GM12801 (cell line): ENCODE measurements at regions not wholly inside any gene's neighbourhood (a gene's known extent, or its start where the extent isn't known, plus 50 kb on each side); places are given as distances from the start of the nearest gene placed in this dataset.

Experiments
- TF ChIP-seq, protein P1 (sequence below): IDR thresholded peaks from one replicate; pipeline ENCODE4 v1.5.1; 2011; ENCODE audit warnings: control low read depth; ENCODE audit not compliant: insufficient read length; ENCODE audit errors: extremely low read depth

DNA sequence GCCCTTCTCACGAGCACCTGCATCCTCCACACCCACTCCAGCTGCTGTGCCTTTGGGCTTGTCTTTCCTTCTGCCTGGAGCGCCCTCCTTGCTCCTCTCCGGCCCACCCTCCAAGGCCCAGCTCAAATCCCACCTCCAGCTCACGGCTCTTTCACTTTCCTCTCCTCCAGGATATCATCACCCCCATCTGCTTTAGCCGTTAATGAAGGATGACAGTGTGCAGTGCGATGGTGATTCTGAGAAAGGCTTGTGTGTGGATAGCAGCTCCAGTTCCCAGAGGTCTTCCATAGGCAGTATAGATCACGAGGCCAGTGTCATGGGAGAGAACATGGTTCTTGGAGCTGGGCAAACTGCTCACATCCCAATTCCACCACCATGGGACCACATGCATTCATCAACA, 237.4 kb downstream of the TLE3 start:
- TF ChIP-seq, protein P1, sequence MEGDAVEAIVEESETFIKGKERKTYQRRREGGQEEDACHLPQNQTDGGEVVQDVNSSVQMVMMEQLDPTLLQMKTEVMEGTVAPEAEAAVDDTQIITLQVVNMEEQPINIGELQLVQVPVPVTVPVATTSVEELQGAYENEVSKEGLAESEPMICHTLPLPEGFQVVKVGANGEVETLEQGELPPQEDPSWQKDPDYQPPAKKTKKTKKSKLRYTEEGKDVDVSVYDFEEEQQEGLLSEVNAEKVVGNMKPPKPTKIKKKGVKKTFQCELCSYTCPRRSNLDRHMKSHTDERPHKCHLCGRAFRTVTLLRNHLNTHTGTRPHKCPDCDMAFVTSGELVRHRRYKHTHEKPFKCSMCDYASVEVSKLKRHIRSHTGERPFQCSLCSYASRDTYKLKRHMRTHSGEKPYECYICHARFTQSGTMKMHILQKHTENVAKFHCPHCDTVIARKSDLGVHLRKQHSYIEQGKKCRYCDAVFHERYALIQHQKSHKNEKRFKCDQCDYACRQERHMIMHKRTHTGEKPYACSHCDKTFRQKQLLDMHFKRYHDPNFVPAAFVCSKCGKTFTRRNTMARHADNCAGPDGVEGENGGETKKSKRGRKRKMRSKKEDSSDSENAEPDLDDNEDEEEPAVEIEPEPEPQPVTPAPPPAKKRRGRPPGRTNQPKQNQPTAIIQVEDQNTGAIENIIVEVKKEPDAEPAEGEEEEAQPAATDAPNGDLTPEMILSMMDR, result no peak

DNA sequence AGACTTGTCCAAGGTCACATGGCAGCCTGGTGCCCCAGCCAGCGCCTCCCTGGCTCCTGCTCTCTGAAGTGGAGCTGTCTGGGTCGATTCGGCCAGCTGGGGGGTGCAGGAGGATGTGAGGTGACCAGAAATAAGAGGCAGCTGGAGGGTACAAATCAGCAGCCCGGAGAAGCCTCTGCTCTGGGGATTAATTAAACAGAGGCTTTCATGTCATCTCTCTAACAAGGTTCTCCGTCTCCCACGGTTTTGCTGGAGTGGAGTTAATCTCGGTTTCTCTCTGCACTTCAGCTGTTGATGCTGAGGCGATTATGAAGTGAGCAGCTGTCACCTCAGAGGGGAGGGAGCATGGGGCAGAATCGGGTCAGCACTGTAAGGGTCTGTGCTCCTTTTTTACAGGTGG, 236.8 kb downstream of the TLE3 start:
- TF ChIP-seq, protein P1, result no peak

DNA sequence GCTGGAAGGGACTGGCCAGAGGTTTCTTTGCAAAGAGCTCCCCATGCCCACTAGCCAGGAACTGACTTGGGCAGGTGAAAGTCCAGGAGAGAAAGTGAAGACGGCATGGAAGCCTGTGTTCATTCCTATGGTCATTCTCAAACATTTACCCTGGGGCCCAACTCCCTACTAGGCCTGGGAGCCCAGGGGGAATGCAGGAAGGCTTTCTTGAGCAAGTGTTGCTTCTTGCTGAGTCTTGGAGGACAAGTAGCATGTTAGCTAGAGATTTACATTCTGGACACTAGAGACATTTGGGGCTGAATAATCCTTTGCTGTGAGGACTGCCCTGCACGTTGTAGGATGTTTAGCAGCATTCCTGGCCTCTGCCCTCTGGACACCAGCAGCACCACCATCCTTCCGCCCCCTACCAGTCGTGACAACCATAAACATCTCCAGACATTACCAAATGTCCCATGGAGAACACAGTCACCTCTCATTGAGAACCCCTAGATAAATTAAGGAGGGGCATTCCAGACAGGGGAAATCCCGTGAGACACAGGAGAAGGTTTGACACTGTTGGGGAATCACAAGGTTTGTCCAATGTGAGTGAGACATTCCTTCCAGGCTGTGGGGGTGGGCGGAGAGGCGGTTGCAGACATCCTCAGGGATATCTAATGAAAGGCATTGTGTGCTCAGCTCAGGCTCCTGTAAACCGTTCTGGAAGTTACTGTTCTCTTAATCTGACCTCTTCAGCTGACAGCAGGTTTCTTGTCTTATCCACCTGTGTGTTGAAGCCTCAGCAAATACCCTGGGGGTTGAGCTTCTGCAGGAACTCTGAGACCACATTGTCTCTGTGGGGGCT, 236.2 kb downstream of the TLE3 start:
- TF ChIP-seq, protein P1, result no peak

DNA sequence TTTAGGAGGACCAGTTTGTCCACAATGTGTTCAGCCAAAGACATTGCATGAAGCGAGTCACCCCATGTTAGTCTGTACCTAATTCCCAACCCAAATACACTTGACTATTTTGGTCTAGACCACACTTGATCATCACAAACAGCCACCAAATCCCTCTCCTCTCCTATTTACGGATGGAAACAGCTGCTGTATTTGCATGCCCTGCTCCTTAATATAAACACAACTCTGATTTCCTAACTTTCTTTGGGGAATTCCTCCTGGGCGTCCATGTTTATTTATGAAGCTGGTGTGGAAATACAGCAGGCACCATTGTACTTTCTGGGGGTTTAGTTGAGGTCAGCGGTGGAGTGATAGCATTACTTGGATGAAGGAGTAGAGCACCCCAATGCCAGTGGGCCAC, 235.2 kb downstream of the TLE3 start:
- TF ChIP-seq, protein P1, result no peak

GRCh38 chr15:69863446-69863845, 234.3 kb downstream of the TLE3 start:
- TF ChIP-seq, protein P1, result no peak

DNA sequence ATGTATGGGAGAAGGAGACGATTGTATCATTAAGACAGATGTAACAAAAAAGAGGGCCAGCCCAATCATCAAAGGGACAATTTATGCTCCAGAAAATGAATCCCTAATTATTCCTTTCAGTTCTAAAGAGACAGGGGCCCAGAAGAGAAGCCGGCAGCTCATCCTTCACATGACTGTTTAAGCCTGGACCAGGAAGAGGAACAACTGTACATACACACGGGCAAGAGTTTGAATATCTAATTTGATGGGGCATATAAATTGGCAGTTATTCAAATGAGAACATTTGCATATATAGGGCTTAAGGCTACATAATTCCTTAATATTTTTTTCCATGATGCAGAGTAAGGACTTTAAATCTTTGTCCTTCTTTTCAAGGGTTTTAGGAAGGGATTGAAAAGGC, 232.3 kb downstream of the TLE3 start:
- TF ChIP-seq, protein P1, result no peak

GRCh38 chr15:69868756-69869155, 229.0 kb downstream of the TLE3 start:
- TF ChIP-seq, protein P1, result no peak
